ENCODE measurements at regions not wholly inside any gene's neighbourhood (a gene's known extent, or its start where the extent isn't known, plus 50 kb on each side); places are given as distances from the start of the nearest gene placed in this dataset.

DNA sequence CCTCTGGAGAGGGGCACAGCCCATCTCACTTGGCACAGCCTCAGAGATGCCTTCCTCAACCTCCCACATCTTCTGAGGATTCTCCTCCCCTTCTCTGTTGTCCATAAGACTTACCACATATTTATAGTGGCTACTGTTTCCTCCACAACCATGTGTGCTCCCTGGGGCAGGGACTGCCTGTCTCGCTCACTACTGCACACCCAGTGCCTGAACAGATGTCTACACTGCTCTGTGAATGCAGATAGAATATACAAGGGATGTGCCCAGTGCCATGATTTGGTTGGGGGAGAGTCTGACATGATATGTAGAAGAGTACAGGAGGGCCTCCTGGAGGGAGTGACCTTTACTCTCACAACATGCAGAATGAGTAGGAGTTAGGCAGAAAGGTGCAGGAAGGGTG, 67.3 kb upstream of the ANO1 start:
- Histone ChIP-seq H3K36me3 (ENCODE audit: insufficient read depth, low read length) (no peaks in the 10 kb centered on the region), H3K4me1 (ENCODE audit: insufficient read depth, low read length, poor library complexity, severe bottlenecking) (peaks cover 6% of the 10 kb centered on the region)
- TF ChIP-seq, protein P1, sequence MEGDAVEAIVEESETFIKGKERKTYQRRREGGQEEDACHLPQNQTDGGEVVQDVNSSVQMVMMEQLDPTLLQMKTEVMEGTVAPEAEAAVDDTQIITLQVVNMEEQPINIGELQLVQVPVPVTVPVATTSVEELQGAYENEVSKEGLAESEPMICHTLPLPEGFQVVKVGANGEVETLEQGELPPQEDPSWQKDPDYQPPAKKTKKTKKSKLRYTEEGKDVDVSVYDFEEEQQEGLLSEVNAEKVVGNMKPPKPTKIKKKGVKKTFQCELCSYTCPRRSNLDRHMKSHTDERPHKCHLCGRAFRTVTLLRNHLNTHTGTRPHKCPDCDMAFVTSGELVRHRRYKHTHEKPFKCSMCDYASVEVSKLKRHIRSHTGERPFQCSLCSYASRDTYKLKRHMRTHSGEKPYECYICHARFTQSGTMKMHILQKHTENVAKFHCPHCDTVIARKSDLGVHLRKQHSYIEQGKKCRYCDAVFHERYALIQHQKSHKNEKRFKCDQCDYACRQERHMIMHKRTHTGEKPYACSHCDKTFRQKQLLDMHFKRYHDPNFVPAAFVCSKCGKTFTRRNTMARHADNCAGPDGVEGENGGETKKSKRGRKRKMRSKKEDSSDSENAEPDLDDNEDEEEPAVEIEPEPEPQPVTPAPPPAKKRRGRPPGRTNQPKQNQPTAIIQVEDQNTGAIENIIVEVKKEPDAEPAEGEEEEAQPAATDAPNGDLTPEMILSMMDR (conservative IDR thresholded peaks at IDR 0.05; ENCODE audit: low read length): no peak
- TF ChIP-seq EZH2phosphoT487 (IDR thresholded peaks at IDR 0.05; ENCODE audit: borderline replicate concordance): no peak

DNA sequence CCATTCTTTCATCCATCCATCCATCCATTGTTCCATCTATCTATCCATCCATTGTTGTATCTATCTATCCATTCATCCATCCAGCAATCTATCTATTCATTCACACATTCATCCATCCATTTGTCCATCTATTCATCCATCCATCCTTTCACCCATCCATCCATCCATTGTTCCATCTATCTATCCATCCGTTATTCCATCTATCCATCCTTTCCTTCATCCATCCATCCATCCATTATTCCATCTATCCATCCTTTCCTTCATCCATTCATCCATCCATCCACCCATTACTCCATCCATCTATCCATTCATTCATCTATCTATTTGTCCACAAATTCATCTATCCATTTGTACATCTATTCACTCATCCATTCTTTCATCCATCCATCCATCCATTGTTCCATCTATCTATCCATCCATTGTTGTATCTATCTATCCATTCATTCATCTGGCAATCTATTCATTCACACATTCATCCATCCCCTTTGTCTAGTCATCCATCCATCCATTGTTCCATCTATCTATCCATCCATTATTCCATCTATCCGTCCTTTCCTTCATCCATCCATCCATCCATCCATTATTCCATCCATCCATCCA, 65.9 kb upstream of the ANO1 start:
- no peak for TF ChIP-seq EZH2phosphoT487 (IDR thresholded peaks at IDR 0.05; ENCODE audit: borderline replicate concordance)
- TF ChIP-seq, protein P1 (conservative IDR thresholded peaks at IDR 0.05; ENCODE audit: low read length): no peak
- H3K36me3 ChIP-seq (ENCODE audit: insufficient read depth, low read length): no peaks in the 10 kb centered on the region

More for the DNA sequence above, 67.3 kb upstream of the ANO1 start:
- Histone ChIP-seq H3F3A (ENCODE audit: low read depth) (no peaks in the 10 kb centered on the region), H3K27me3 (ENCODE audit: insufficient read depth, low read length, poor library complexity, severe bottlenecking) (no peaks in the 10 kb centered on the region), H3K4me3 (ENCODE audit: low read length, poor library complexity, severe bottlenecking) (no peak overlapping the region), H3K9ac (ENCODE audit: low read depth, low read length, poor library complexity, severe bottlenecking) (no peak overlapping the region), H3K79me2 (ENCODE audit: insufficient read depth, low read length) (no peaks in the 10 kb centered on the region), H3K9me2 (replicated peaks; ENCODE audit: low read depth, low read length) (no peaks in the 10 kb centered on the region), H3K4me2 (ENCODE audit: low read depth, low read length, poor library complexity, severe bottlenecking) (no peak overlapping the region), H4K20me1 (ENCODE audit: insufficient read depth, low read length, poor library complexity, severe bottlenecking) (no peaks in the 10 kb centered on the region), H2AFZ (ENCODE audit: low read length) (peak overlapping the region; percentile 7; the same call in 1 of the 2 replicates), H3K9me3 (ENCODE audit: insufficient read depth, low read depth, low read length) (no peaks in the 10 kb centered on the region)

DNA sequence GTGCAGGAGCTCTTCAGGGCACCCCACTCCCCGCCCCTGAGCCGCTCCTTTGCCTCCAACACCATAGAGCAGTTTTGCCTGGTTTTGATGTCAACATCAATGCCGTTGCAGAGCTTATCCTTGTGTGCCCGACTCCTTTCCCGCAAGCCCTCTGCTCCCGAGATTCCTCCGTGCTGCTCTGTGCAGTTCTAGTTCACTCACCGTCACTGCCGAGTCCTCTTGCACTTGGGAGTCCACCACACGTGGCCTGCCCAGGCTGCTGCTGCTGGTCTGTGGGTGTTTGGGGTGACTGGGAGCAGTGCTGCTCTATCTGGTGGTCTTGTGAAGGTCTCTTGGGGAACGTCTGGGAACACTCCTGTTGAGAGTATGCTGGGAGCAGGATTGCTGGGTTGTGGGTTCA, 63.8 kb upstream of the ANO1 start:
- H3K4me1 ChIP-seq (ENCODE audit: insufficient read depth, low read length, poor library complexity, severe bottlenecking): peaks cover 7% of the 10 kb centered on the region
- H4K20me1 ChIP-seq (ENCODE audit: insufficient read depth, low read length, poor library complexity, severe bottlenecking): no peaks in the 10 kb centered on the region
- TF ChIP-seq, protein P1 (conservative IDR thresholded peaks at IDR 0.05; ENCODE audit: low read length): no peak
- no peak for TF ChIP-seq EZH2phosphoT487 (IDR thresholded peaks at IDR 0.05; ENCODE audit: borderline replicate concordance)
- H3K9me2 ChIP-seq (replicated peaks; ENCODE audit: low read depth, low read length): no peaks in the 10 kb centered on the region
- no peaks in the 10 kb centered on the region for H3F3A ChIP-seq (ENCODE audit: low read depth)
- no peaks in the 10 kb centered on the region for H3K36me3 ChIP-seq (ENCODE audit: insufficient read depth, low read length)
- no peak overlapping the region for H3K9ac ChIP-seq (ENCODE audit: low read depth, low read length, poor library complexity, severe bottlenecking)
- no peak overlapping the region for H2AFZ ChIP-seq (ENCODE audit: low read length)
- H3K4me2 ChIP-seq (ENCODE audit: low read depth, low read length, poor library complexity, severe bottlenecking): no peak overlapping the region
- H3K27me3 ChIP-seq (ENCODE audit: insufficient read depth, low read length, poor library complexity, severe bottlenecking): no peaks in the 10 kb centered on the region
- no peaks in the 10 kb centered on the region for H3K79me2 ChIP-seq (ENCODE audit: insufficient read depth, low read length)
- no peak overlapping the region for H3K4me3 ChIP-seq (ENCODE audit: low read length, poor library complexity, severe bottlenecking)
- no peaks in the 10 kb centered on the region for H3K9me3 ChIP-seq (ENCODE audit: insufficient read depth, low read depth, low read length)

More for the DNA sequence above, 65.9 kb upstream of the ANO1 start:
- no peaks in the 10 kb centered on the region for H3K9me2 ChIP-seq (replicated peaks; ENCODE audit: low read depth, low read length)
- H3K4me2 ChIP-seq (ENCODE audit: low read depth, low read length, poor library complexity, severe bottlenecking): no peak overlapping the region
- H3F3A ChIP-seq (ENCODE audit: low read depth): no peaks in the 10 kb centered on the region
- H3K9ac ChIP-seq (ENCODE audit: low read depth, low read length, poor library complexity, severe bottlenecking): no peak overlapping the region
- H3K9me3 ChIP-seq (ENCODE audit: insufficient read depth, low read depth, low read length): no peaks in the 10 kb centered on the region
- no peaks in the 10 kb centered on the region for H3K79me2 ChIP-seq (ENCODE audit: insufficient read depth, low read length)
- H4K20me1 ChIP-seq (ENCODE audit: insufficient read depth, low read length, poor library complexity, severe bottlenecking): no peaks in the 10 kb centered on the region
- H3K4me1 ChIP-seq (ENCODE audit: insufficient read depth, low read length, poor library complexity, severe bottlenecking): peaks cover 7% of the 10 kb centered on the region
- H3K27me3 ChIP-seq (ENCODE audit: insufficient read depth, low read length, poor library complexity, severe bottlenecking): no peaks in the 10 kb centered on the region
- H3K4me3 ChIP-seq (ENCODE audit: low read length, poor library complexity, severe bottlenecking): no peak overlapping the region
- H2AFZ ChIP-seq (ENCODE audit: low read length): no peak overlapping the region
